HG03521 (cell line): ENCODE measurements at regions not wholly inside any gene's neighbourhood (a gene's known extent, or its start where the extent isn't known, plus 50 kb on each side); places are given as distances from the start of the nearest gene placed in this dataset.

ENCODE experiments used
- ATAC-seq: cut with Tn5 transposase; IDR thresholded peaks from one replicate; pipeline ENCODE4 v1.9.1; 2021; ENCODE audit warnings: mild to moderate bottlenecking, moderate library complexity; ENCODE audit not compliant: unreplicated experiment

GRCh38 chr2:129733579-129733978 is 245.9 kb upstream of the RAB6C start:
- no peak for ATAC-seq

DNA sequence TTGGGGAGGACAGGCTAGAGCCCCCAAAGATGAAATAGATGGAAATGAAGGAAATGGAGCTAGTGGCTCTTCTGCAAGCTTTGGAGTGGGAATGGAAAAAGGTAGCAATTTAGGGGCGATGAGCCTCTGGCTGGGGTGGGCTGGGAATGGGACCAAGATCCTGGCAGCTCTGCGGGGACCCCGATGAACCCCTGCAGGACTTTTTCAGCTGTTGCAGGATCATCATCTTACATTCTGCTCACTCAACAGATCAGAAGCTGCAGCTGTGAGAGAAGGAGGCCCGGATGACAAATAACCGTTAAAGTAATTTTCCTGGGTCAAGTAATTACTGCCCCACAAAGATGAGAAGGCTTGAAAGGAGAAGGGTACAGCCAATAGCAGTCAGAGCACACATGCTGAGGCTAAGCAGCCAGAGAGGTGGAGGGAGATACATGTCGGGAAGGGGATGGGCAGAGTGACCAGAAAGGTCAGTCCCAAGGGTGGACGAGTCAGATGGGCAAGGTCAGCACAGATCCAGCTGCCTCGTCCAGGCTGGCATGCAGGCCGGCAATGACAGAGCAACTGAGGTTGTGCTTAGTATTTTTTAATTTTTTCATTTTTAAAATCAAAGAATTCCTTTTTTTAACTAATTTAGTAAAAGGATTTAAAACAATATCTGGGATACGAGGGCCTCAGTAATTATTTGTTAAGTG is 245.0 kb upstream of the RAB6C start:
- no peak for ATAC-seq

DNA sequence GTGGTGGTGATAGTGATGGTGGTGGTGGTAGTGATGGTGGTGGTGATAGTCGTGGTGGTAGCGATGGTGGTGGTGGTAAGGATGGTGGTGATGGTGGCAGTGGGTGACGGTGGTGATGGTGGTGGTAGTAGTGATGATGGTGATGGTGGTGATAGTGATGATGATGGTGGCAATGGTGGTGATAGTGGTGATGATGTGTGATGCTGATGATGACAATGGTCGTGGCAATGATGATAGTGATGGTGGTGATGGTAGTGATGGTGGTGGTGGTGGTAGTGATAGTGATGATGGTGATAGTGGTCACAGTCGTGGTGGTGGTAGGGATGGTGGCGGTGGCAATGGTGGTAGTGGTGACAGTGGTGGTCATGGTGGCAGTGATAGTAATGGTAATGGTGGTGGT is 243.9 kb upstream of the RAB6C start:
- no peak for ATAC-seq

DNA sequence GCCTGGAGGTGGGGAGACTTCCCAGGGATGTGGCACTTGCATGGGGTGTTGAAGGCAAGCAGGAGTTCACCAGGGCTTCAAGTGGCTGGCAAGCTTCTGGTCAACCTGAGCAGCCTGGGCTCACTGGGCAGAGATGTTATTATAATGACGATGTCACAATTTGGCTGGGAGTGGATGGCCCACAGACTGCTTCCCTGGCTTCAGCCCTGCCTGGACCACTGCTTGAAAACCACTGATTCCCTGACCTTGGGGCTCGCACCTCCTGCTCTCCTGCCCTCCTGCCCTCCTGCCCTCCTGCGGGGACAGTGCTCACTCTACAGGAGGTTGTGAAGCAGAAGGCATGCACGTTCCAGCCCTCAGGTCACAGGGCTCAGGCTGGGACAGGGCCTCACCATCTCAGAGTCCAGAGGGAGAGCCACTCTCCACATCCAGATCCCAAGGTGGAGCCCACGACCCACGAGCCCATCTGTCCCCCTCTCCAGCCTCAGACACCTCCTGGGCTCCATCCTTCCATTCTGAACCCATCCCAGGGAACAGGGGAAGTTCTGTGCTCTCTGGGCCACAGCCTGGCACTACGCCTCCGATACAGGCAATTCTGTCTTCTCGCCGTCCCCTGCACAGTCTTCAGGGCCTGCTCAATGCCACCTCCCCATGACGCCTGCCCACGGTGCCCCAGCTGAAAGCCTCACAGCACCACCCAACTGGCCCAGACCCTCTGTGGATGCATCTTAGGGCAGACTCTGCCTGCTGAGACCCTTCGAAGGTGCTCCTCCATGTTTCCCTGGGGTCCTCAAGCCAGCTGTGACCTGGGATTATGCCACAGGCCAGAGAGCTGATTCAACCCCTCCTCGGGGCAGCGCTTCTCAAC is 241.6 kb upstream of the RAB6C start:
- no peak for ATAC-seq

DNA sequence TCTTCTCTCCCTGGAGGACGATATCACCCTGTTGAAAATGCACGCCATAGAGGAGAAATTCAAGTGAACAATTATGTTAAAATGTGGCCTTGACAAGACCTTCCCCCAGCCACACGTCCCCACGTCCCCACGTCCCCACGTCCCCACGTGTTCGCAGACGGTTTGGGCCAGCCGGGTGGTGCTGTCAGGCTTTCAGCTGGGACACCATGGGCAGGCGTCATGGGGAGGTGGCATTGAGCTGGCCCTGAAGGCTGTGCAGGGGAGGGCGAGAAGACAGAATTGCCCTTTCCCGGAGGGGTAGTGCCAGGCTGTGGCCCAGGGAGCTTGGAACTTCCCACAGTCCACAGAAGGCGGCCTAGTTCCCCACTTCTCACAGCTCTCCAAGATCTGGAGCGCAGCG is 240.7 kb upstream of the RAB6C start:
- ATAC-seq = no peak

GRCh38 chr2:129740504-129740903 is 239.0 kb upstream of the RAB6C start:
- ATAC-seq = no peak

- no peak for ATAC-seq
These were observed 238.3 kb upstream of the RAB6C start for GRCh38 chr2:129741165-129741564.

DNA sequence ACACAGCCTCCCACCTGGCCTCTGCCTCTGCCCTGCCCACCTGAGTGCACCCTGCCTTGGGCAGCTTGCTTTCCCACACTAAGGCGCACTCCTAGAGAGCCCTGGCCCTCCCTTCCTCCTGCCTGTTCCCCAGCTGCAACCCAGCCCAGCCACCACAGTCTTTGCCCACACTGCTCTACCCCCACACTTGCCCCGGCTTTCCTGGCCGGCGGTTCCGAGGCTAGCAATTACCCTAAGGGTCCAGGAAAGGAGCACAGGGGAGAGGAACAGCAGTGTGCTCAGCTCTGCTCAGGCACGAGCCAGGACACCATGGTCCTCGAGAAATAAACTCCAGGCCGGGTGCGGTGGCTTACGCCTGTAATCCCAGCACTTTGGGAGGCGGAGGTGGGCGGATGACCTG is 237.8 kb upstream of the RAB6C start:
- no peak for ATAC-seq

DNA sequence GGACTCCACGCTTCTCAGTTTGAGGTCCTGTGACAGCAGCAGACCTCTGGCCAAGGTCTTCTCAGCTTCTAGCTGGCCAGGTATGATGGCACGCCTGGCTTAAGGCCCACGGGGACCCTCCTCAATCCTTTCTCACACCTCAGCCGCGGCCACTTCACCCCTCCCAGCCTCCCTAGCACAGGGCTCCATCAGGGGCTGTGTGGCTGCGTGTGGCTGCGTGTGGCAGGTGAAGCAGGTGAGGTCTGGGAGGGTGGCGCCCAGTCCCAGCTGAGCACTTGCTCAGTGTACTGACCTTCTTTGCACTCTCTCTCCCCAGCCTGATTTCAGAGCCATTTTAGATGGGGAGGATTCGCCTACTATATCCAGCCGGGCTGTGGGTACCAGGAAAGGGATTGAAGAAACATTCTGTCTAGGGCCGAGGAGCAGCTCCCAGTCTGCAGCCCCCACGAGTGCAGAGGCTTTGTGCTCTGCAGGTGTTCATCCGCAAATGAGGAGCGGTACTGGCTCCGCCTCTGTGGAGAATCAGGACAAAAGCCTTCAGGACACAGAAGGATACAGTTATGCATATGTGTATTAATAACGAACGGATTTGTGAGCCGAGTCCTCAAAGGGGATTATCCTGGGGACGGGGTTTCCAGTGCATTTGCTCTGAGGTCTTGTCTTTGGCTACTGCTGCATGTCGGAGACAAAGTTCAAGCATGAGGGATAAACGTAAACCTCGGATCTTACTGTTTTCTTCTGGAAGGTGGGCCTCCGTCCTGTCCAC is 236.9 kb upstream of the RAB6C start:
- no peak for ATAC-seq

- ATAC-seq = no peak
These were observed 235.3 kb upstream of the RAB6C start for GRCh38 chr2:129744141-129744540.

DNA sequence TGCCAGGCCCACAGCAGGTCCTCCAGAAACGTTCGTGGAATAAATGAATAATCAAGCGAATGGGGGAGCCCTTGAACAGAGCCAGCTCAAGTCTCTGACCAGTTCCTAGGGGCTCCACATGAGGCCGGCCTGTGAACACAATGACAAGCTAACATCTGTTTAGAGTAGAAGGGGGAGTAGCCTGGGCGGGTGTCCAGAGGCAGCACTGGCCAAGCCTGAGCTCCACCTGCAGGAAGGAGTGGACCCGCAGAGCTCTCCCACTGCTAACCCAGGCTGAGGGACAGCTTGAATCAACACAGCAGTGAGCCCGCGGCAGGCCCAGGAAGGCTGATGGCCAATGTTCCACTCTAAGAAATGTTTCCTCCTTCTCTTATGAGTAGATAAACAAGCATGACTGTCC is 234.8 kb upstream of the RAB6C start:
- ATAC-seq = no peak

GRCh38 chr2:129747500-129748125 is 231.9 kb upstream of the RAB6C start:
- no peak for ATAC-seq

DNA sequence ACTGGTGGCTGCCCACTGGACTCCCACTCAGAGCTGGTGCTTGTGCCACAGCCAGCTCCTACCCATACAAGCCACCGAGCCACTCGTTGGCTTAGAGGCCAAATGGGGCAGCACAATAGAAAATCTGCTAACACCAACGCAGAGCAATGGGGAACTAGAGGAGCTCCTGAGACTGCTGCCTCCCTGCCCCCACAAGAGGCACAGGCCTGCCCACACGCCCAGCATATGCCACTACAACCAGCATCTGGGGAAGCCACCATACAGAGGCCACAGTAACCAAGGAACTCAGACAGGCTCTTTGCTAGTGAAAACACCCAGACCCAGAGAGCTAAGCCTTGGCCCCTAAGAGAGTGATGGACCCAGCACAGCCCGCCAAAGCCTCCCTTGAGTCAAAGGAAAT is 231.2 kb upstream of the RAB6C start:
- ATAC-seq = no peak

DNA sequence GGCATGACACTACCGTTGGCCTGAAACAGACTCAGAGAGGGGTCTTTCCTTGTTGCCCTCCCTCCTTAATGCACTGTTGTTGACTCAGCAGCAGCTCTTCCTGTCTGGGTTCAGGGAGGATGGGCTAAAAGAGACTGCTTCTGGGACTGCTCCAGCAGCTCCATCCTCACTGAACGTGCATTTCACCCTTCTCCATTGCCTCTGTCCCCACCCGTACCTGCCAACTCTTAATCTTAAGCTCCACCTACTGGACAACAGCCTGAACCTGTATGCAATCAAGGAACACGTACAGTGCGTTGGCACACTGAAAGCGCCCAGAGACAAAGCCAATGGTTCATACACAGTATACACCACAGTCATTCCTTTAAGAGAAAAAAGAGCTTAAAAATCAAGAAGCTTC is 230.8 kb upstream of the RAB6C start:
- ATAC-seq = no peak

DNA sequence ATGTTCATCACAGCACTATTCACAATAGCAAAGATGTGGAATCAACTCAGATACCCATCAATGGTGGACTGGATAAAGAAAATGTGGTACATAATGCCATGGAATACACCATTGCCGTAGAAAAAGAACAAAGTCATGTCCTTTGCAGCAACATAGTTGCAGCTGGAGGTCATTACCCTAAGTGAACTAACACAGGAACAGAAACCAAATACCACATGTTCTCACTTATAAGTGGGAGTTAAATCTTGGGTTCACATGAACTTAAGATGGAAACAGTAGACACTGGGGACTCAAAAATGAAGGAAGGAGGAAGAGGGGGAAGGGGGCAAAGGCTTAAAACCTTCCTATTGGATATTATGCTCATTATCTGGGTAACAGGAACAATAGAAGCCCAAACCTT is 228.1 kb upstream of the RAB6C start:
- no peak for ATAC-seq

DNA sequence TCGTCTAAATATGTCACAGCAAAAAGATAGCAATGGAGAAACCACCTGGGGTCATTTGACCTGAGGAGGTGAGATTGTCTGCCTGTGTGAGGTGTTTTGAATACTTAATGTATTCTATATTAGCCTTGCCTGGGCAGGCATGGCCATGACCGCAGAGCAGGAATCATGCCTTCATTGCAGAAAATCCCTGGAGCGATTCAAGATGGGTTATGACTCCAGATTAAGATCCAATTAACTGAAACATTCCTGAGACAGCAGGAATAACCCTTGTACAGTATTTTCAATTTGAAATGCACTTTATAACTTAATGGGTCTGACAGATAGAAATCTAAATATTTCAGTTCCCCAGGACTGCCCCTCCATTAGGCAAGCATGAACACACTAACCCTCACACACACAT is 227.3 kb upstream of the RAB6C start:
- no peak for ATAC-seq

DNA sequence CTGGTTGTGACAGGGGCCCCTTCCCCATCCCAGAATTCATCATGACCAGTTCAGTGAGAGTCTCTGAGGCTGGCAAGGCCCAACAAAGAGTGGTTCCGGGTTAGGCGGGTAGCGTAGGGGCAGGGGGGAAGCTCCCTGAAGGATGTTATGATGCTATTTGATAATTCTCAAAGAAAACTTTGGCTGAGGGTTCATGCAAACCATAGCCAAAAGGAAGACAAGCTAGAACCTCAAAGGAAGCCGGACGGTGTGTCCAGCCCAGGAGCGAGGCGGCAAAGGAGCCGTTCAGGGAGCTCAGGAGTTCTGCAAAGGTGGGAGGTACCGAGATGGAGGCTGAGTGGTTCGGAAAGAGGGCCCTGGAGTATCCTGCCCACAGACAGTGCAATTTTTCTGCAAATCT is 226.8 kb upstream of the RAB6C start:
- ATAC-seq = no peak

- ATAC-seq = no peak
These were observed 226.2 kb upstream of the RAB6C start for GRCh38 chr2:129753261-129753660.

DNA sequence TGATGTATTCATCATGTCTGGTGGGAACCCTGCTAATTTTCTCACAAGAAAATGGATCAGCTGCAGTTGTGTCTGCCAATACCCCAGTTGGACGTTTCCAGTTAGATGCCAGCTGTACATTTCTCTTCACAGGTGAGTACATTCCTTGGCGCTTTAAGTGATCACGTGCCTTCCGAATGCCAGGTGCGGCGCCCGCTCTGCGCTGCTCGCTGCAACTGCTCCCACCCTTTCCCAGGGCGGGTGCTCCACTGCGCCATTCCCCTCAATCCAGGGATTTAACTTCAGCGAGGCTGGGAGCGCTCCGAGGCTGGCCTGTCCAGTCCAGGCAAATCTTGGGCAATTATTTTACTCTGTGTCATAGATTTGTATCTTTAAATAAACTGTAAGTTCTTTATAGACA is 225.0 kb upstream of the RAB6C start:
- ATAC-seq = no peak

- ATAC-seq = no peak
These were observed 224.6 kb upstream of the RAB6C start for GRCh38 chr2:129754831-129755230.

- ATAC-seq = no peak
These were observed 223.7 kb upstream of the RAB6C start for GRCh38 chr2:129755786-129756185.
